HCT116 (cell line): ENCODE measurements at regions not wholly inside any gene's neighbourhood (a gene's known extent, or its start where the extent isn't known, plus 50 kb on each side); places are given as distances from the start of the nearest gene placed in this dataset.

Experiments
- ATAC-seq: fragments of 200-7000 bp; cut with Tn5 transposase; 2 replicates; pipeline ENCODE4 v1.9.1; 2020; ENCODE audit warnings: mild to moderate bottlenecking, moderate library complexity
- BruUV-seq: library from RNA; stranded (reverse); fragments of 400-500 nt; replicated peaks from 2 replicates; lab custom pipeline; 2021; lab: Mats Ljungman, UMichigan
- CTCF ChIA-PET: fragments of 300-600 bp; sonication (Branson Sonifier 250); formaldehyde crosslinking; loops from one replicate; lab custom pipeline; 2021; ENCODE audit warnings: antibody characterized with exemption; lab: Charles Lee
- POLR2A ChIA-PET: fragments of 300-600, 350-600 bp; sonication (Branson Sonifier 250); formaldehyde crosslinking; loops from one replicate; lab custom pipeline; 2021; ENCODE audit warnings: antibody characterized with exemption; lab: Charles Lee
- RAD21 ChIA-PET, 2 experiments: fragments of 300-600 bp; sonication (Branson Sonifier 250); formaldehyde crosslinking; loops; one replicate each; lab custom pipeline; 2023; ENCODE audit warnings: low total read pairs in 2 of 2; ENCODE audit not compliant: uncharacterized antibody in 2 of 2, unreplicated experiment in 2 of 2, low non-redundant PET in 1 of 2; lab: Charles Lee
- DNase-seq: peaks from one replicate; pipeline ENCODE4 v3.0.0-alpha.2; 2010; ENCODE audit warnings: low read depth, low spot score
- H2AFZ ChIP-seq: fragments of 200-600 bp; shearing (Covaris generic), sonication (generic); 2 replicates; pipeline ENCODE4 v1.6.1; 2017; ENCODE audit warnings: low read depth, mixed run types, mixed read lengths, antibody characterized with exemption, low read length; ENCODE audit not compliant: poor library complexity, severe bottlenecking
- H3K27ac ChIP-seq: 2 replicates; pipeline ENCODE4 v1.5.1; 2012; ENCODE audit warnings: low read depth, low read length
- H3K27me3 ChIP-seq: fragments of 200-600 bp; sonication (generic); 2 replicates; pipeline ENCODE4 v1.6.1; 2016; ENCODE audit warnings: mixed run types, low read length, mixed read lengths; ENCODE audit not compliant: insufficient read depth
- H3K36me3 ChIP-seq, 2 experiments: fragments of 200-500 bp in 1 of 2; fragments of 200-600 bp in 1 of 2; sonication (Bioruptor generic) in 1 of 2; sonication (generic) in 1 of 2; 2 replicates each; pipeline versions ENCODE4 v1.5.1 to v1.6.1; 2014 to 2016; ENCODE audit warnings: low read length in 2 of 2, inconsistent platforms in 1 of 2, mixed read lengths in 1 of 2, mixed run types in 1 of 2; ENCODE audit not compliant: insufficient read depth in 2 of 2, control insufficient read depth in 1 of 2
- H3K4me1 ChIP-seq, 2 experiments: fragments of 200-600 bp in 1 of 2; sonication (generic) in 1 of 2; 2 replicates each; pipeline versions ENCODE4 v1.5.1 to v1.6.1; 2012 to 2017; ENCODE audit warnings: low read length in 2 of 2, inconsistent platforms in 1 of 2, mild to moderate bottlenecking in 1 of 2, mixed read lengths in 1 of 2, mixed run types in 1 of 2, moderate library complexity in 1 of 2; ENCODE audit not compliant: insufficient read depth in 2 of 2, control insufficient read depth in 1 of 2
- H3K4me2 ChIP-seq: fragments of 200-600 bp; sonication (generic); 2 replicates; pipeline ENCODE4 v1.6.1; 2017; ENCODE audit warnings: mixed run types, low read length, mixed read lengths
- H3K4me3 ChIP-seq, 2 experiments: fragments of 200-600 bp in 1 of 2; sonication (generic) in 1 of 2; replicated peaks in 1 of 2; 2 replicates each; pipeline ENCODE4 v1.5.1; 2011 to 2016; ENCODE audit warnings: low read length in 2 of 2, control low read depth in 1 of 2, low read depth in 1 of 2, mild to moderate bottlenecking in 1 of 2, mixed read lengths in 1 of 2, mixed run types in 1 of 2
- H3K79me2 ChIP-seq: fragments of 200-600 bp; sonication (generic); 2 replicates; pipeline ENCODE4 v1.6.1; 2017; ENCODE audit warnings: mild to moderate bottlenecking, mixed run types, low read length, moderate library complexity, mixed read lengths; ENCODE audit not compliant: insufficient read depth
- H3K9ac ChIP-seq: fragments of 200-600 bp; sonication (generic); 2 replicates; pipeline ENCODE4 v1.6.1; 2016; ENCODE audit warnings: low read length, mixed read lengths
- H3K9me2 ChIP-seq: fragments of 200-600 bp; sonication (generic), shearing (Covaris generic); 2 replicates; pipeline ENCODE4 v1.6.1; 2017; ENCODE audit warnings: mixed run types, mild to moderate bottlenecking, moderate library complexity; ENCODE audit not compliant: insufficient read depth
- H3K9me3 ChIP-seq, 2 experiments: fragments of 200-500 bp in 1 of 2; fragments of 200-600 bp in 1 of 2; sonication (Bioruptor generic) in 1 of 2; sonication (generic) in 1 of 2; 2 replicates each; pipeline ENCODE4 v1.6.1; 2014 to 2017; ENCODE audit warnings: low read length in 2 of 2, mixed read lengths in 2 of 2, inconsistent platforms in 1 of 2, low read depth in 1 of 2, mild to moderate bottlenecking in 1 of 2, mixed run types in 1 of 2, moderate library complexity in 1 of 2; ENCODE audit not compliant: control insufficient read depth in 1 of 2, insufficient read depth in 1 of 2
- H4K20me1 ChIP-seq: fragments of 200-600 bp; sonication (generic), shearing (Covaris generic); 2 replicates; pipeline ENCODE4 v1.6.1; 2017; ENCODE audit warnings: mixed run types, mild to moderate bottlenecking, moderate library complexity; ENCODE audit not compliant: insufficient read depth
- CBX3 ChIP-seq: IDR thresholded peaks from 2 replicates; pipeline ENCODE4 v1.6.1; 2012; ENCODE audit warnings: low read depth
- CEBPB ChIP-seq: IDR thresholded peaks from 2 replicates; pipeline ENCODE4 v1.6.1; 2012; ENCODE audit warnings: low read depth
- CTCF ChIP-seq, 3 experiments: fragments of 200-600 bp in 1 of 3; sonication (generic) in 1 of 3; IDR thresholded peaks in 2 of 3; conservative IDR thresholded peaks in 1 of 3; 2 replicates each; pipeline ENCODE4 v1.5.1; 2012 to 2017; ENCODE audit warnings: low read depth in 2 of 3, low read length in 2 of 3, antibody characterized with exemption in 1 of 3, borderline replicate concordance in 1 of 3, control low read depth in 1 of 3, mild to moderate bottlenecking in 1 of 3, mixed read lengths in 1 of 3, mixed run types in 1 of 3, moderate library complexity in 1 of 3; ENCODE audit not compliant: insufficient read depth in 1 of 3
- EGR1 ChIP-seq: IDR thresholded peaks from 2 replicates; pipeline ENCODE4 v1.6.1; 2012; ENCODE audit warnings: low read depth
- ELF1 ChIP-seq: IDR thresholded peaks from 2 replicates; pipeline ENCODE4 v1.6.1; 2012; ENCODE audit warnings: low read depth, borderline replicate concordance
- EZH2 ChIP-seq: fragments of 200-600 bp; sonication (generic); IDR thresholded peaks from 2 replicates; pipeline ENCODE4 v1.6.1; 2017; ENCODE audit warnings: antibody characterized with exemption, mixed run types
- FOSL1 ChIP-seq: IDR thresholded peaks from 2 replicates; pipeline ENCODE4 v1.6.1; 2012; ENCODE audit warnings: low read depth
- JUND ChIP-seq: IDR thresholded peaks from 2 replicates; pipeline ENCODE4 v1.6.1; 2012
- MAX ChIP-seq: IDR thresholded peaks from 2 replicates; pipeline ENCODE4 v1.6.1; 2012
- POLR2AphosphoS5 ChIP-seq: IDR thresholded peaks from 2 replicates; pipeline ENCODE4 v1.6.1; 2011; ENCODE audit warnings: mild to moderate bottlenecking, low read depth, low read length, moderate library complexity
- RAD21 ChIP-seq: IDR thresholded peaks from 2 replicates; pipeline ENCODE4 v1.6.1; 2012; ENCODE audit warnings: low read depth, mild to moderate bottlenecking
- REST ChIP-seq: IDR thresholded peaks from 2 replicates; pipeline ENCODE4 v1.6.1; 2012; ENCODE audit warnings: low read depth
- SIN3A ChIP-seq: IDR thresholded peaks from 2 replicates; pipeline ENCODE4 v1.6.1; 2012; ENCODE audit warnings: low read depth
- SRF ChIP-seq: IDR thresholded peaks from 2 replicates; pipeline ENCODE4 v1.6.1; 2012; ENCODE audit warnings: low read depth
- TCF7L2 ChIP-seq: IDR thresholded peaks from 2 replicates; pipeline ENCODE4 v1.7.0; 2011; ENCODE audit warnings: borderline replicate concordance, inconsistent platforms; ENCODE audit not compliant: insufficient read depth, insufficient read length; ENCODE audit errors: extremely low read depth
- YY1 ChIP-seq: IDR thresholded peaks from 2 replicates; pipeline ENCODE4 v1.6.1; 2011; ENCODE audit warnings: low read length, low read depth, moderate library complexity, mild to moderate bottlenecking; ENCODE audit not compliant: insufficient replicate concordance; ENCODE audit errors: extremely low read depth
- ZFX ChIP-seq: fragments of 450-650 bp; IDR thresholded peaks from 2 replicates; pipeline ENCODE4 v1.6.1; 2017
- ZNF274 ChIP-seq: fragments of 200-500 bp; sonication (Bioruptor generic); IDR thresholded peaks from 2 replicates; pipeline ENCODE4 v1.6.1; 2014; ENCODE audit warnings: mild to moderate bottlenecking, low read depth, low read length, inconsistent platforms
- intact Hi-C: fragments of 100-400 bp; cut with micrococcal nuclease; formaldehyde crosslinking; loops from 2 replicates; pipeline ENCODE4 v1.10.0; 2022
- TF ChIP-seq, protein P1 (sequence below): IDR thresholded peaks from 2 replicates; pipeline ENCODE4 v1.6.1; 2011; ENCODE audit warnings: mild to moderate bottlenecking, low read length, moderate library complexity; ENCODE audit not compliant: insufficient replicate concordance; ENCODE audit errors: extremely low read depth
- TF ChIP-seq, protein P2 (sequence below): IDR thresholded peaks from 2 replicates; pipeline ENCODE4 v1.6.1; 2012

- DNase-seq (no peak), ATAC-seq (peak; percentile 58; the same call in 1 of the 2 replicates)
- Histone ChIP-seq H2AFZ (no peak overlapping the region), H3K9ac (no peak overlapping the region), H3K9me3 (no peaks in the 10 kb centered on the region), H3K36me3 (no peaks in the 10 kb centered on the region), H3K4me3 (no peak overlapping the region), H3K79me2 (no peaks in the 10 kb centered on the region), H3K27ac (no peak overlapping the region), H3K4me2 (no peak overlapping the region), H3K9me2 (no peaks in the 10 kb centered on the region), H3K4me1 (peaks cover 0 to 8% of the 10 kb centered on the region in 2 experiments; a peak in 2 of 4 replicates), H3K27me3 (no peaks in the 10 kb centered on the region), H4K20me1 (no peaks in the 10 kb centered on the region)
- intact Hi-C loops, result no loop called here
- BruUV-seq, result no TSS peak
- TF ChIP-seq ZFX (no peak), TCF7L2 (no peak), POLR2AphosphoS5 (no peak), EZH2 (no peak), JUND (no peak), CEBPB (no peak), SIN3A (no peak), CBX3 (no peak), REST (no peak), RAD21 (no peak), MAX (no peak), SRF (no peak), ZNF274 (no peak), EGR1 (no peak), YY1 (no peak), ELF1 (no peak), FOSL1 (no peak), CTCF (IDR thresholded peaks at IDR 0.05 in 2 of 3, conservative IDR thresholded peaks at IDR 0.05 in 1 of 3; ENCODE audit: borderline replicate concordance in 1 of 3, insufficient read depth in 1 of 3, low read depth in 2 of 3, low read length in 2 of 3) (no peak)
- TF ChIP-seq, protein P1, sequence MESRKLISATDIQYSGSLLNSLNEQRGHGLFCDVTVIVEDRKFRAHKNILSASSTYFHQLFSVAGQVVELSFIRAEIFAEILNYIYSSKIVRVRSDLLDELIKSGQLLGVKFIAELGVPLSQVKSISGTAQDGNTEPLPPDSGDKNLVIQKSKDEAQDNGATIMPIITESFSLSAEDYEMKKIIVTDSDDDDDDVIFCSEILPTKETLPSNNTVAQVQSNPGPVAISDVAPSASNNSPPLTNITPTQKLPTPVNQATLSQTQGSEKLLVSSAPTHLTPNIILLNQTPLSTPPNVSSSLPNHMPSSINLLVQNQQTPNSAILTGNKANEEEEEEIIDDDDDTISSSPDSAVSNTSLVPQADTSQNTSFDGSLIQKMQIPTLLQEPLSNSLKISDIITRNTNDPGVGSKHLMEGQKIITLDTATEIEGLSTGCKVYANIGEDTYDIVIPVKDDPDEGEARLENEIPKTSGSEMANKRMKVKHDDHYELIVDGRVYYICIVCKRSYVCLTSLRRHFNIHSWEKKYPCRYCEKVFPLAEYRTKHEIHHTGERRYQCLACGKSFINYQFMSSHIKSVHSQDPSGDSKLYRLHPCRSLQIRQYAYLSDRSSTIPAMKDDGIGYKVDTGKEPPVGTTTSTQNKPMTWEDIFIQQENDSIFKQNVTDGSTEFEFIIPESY, result no peak
- TF ChIP-seq, protein P2, sequence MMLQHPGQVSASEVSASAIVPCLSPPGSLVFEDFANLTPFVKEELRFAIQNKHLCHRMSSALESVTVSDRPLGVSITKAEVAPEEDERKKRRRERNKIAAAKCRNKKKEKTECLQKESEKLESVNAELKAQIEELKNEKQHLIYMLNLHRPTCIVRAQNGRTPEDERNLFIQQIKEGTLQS, result no peak
- CTCF ChIA-PET, result no interaction called here
- RAD21 ChIA-PET, result no interaction called here
- POLR2A ChIA-PET, result no interaction called here
These were observed 87.7 kb upstream of the PITRM1 start for GRCh38 chr10:3260066-3260834.
